PC-9 (cell line): ENCODE measurements at regions not wholly inside any gene's neighbourhood (a gene's known extent, or its start where the extent isn't known, plus 50 kb on each side); places are given as distances from the start of the nearest gene placed in this dataset.

Source experiments
- BruUV-seq: library from RNA; stranded (reverse); fragments of 400-500 nt; replicated peaks from 2 replicates; lab custom pipeline; 2021; lab: Mats Ljungman, UMichigan
- CTCF ChIA-PET: fragments of 300-600 bp; sonication (Branson Sonifier 250); formaldehyde crosslinking; loops from one replicate; lab custom pipeline; 2022; ENCODE audit warnings: antibody characterized with exemption; lab: Charles Lee
- POLR2A ChIA-PET: fragments of 300-600 bp; sonication (Branson Sonifier 250); formaldehyde crosslinking; loops from one replicate; lab custom pipeline; 2022; ENCODE audit warnings: antibody characterized with exemption; ENCODE audit not compliant: unreplicated experiment; lab: Charles Lee
- DNase-seq, 2 experiments: peaks; one replicate each; pipeline versions ENCODE4 v3.0.0 to v3.0.0-alpha.2; 2015 to 2022; ENCODE audit warnings: mixed read lengths in 1 of 2
- H2AFZ ChIP-seq: fragments of 200-600 bp; sonication (generic); 2 replicates; pipeline ENCODE4 v1.8.1; 2017; ENCODE audit warnings: antibody characterized with exemption
- H3F3A ChIP-seq: fragments of 200-600 bp; sonication (generic); 2 replicates; pipeline ENCODE4 v1.8.1; 2017; ENCODE audit warnings: antibody characterized with exemption, mild to moderate bottlenecking, low read depth; ENCODE audit not compliant: insufficient read depth
- H3K27ac ChIP-seq: fragments of 200-600 bp; sonication (generic); 2 replicates; pipeline ENCODE4 v1.6.1; 2016; ENCODE audit warnings: mixed run types
- H3K27me3 ChIP-seq: fragments of 200-600 bp; sonication (generic); 2 replicates; pipeline ENCODE4 v1.6.1; 2016; ENCODE audit warnings: low read depth, mixed run types; ENCODE audit not compliant: insufficient read depth
- H3K36me3 ChIP-seq: fragments of 200-600 bp; sonication (generic); 2 replicates; pipeline ENCODE4 v1.6.1; 2016; ENCODE audit warnings: low read depth, mixed run types
- H3K4me1 ChIP-seq: fragments of 200-600 bp; sonication (generic); replicated peaks from 2 replicates; pipeline ENCODE4 v1.6.1; 2016; ENCODE audit warnings: mixed run types; ENCODE audit not compliant: insufficient read depth
- H3K4me2 ChIP-seq: fragments of 200-600 bp; sonication (generic); 2 replicates; pipeline ENCODE4 v1.6.1; 2017; ENCODE audit warnings: mixed run types
- H3K4me3 ChIP-seq: fragments of 200-600 bp; sonication (generic); 2 replicates; pipeline ENCODE4 v1.6.1; 2016; ENCODE audit warnings: mixed run types
- H3K79me2 ChIP-seq: fragments of 200-600 bp; sonication (generic); 2 replicates; pipeline ENCODE4 v1.6.1; 2017; ENCODE audit warnings: low read depth, mixed run types
- H3K9me2 ChIP-seq: fragments of 200-600 bp; sonication (generic); 2 replicates; pipeline ENCODE4 v1.8.1; 2017; ENCODE audit warnings: mild to moderate bottlenecking; ENCODE audit not compliant: insufficient read depth
- H3K9me3 ChIP-seq: fragments of 200-600 bp; sonication (generic); 2 replicates; pipeline ENCODE4 v1.8.1; 2016; ENCODE audit warnings: low read depth; ENCODE audit not compliant: insufficient read depth
- H4K20me1 ChIP-seq: fragments of 200-600 bp; sonication (generic); 2 replicates; pipeline ENCODE4 v1.8.1; 2017; ENCODE audit not compliant: insufficient read depth
- CTCF ChIP-seq: fragments of 200-600 bp; sonication (generic); conservative IDR thresholded peaks from 2 replicates; pipeline ENCODE4 v1.6.1; 2017; ENCODE audit warnings: mixed run types, antibody characterized with exemption, mild to moderate bottlenecking, moderate library complexity
- EZH2 ChIP-seq: fragments of 200-600 bp; sonication (generic); IDR thresholded peaks from 2 replicates; pipeline ENCODE4 v1.8.0; 2017; ENCODE audit warnings: antibody characterized with exemption, low read depth
- intact Hi-C: fragments of 100-400 bp; cut with micrococcal nuclease; formaldehyde crosslinking; loops from one replicate; pipeline ENCODE4 v1.10.0; 2022; ENCODE audit not compliant: unreplicated experiment

DNA sequence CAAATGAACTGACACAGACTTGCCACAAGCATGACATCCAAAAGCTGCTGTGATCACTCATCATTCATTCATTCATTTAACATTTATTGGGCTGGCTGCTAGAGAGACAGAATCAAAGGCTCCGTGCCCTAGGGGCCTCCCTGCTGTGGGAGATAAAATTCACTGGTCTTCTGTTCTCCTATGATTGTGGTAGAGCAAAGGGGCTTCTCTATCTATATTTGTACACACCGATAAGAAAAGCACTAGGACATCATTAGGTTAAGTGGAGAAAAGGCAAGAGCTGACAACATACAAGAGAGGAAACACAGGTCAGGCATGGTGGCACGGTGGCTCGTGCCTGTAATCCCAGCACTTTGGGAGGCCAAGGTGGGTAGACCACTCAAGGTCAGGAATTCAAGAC is 847.0 kb downstream of the TYW1 start:
- intact Hi-C loops, result no loop called here

DNA sequence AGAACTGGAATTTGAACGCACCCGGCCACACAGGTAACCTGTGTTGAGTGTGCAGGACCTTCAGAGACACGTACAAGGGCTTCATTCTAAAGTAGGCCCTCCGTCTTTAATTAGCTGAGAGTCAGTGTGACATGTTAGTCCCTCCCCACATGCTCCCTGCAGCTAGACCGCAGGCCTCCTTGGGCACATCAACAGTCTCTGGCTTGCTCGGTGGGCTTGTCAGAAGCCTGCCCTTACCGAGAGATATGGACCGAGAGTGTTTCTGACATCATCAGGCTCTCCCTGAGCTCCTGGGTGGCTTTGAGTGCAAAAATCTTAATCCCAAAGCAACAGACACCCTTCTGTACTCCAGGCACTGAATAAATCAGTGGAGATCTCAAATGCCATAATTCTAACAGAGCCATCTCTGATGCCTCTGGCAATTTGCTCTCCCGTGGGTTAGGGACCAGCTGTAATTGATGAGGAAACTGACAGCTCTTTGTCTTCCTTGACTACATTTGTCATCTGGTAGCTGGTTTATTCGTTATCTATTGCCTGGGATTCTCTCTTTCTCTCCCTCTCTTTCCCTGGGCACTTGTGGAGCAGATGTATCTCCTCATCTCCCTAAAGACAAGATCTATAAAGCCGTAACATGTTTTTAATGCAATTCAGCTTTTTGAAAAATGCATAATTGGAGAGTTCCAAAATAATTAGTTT is 850.6 kb downstream of the TYW1 start:
- no peak overlapping the region for H2AFZ ChIP-seq
- POLR2A ChIA-PET, result no interaction called here
- CTCF ChIA-PET, result no interaction called here
- H3K27ac ChIP-seq, result no peak overlapping the region
- TF ChIP-seq EZH2, result no peak
- no peak for TF ChIP-seq CTCF
- no peaks in the 10 kb centered on the region for H3K4me1 ChIP-seq
- H4K20me1 ChIP-seq, result no peaks in the 10 kb centered on the region
- no peaks in the 10 kb centered on the region for H3K9me3 ChIP-seq
- H3K4me3 ChIP-seq, result no peak overlapping the region
- intact Hi-C loops, result no loop called here
- H3K27me3 ChIP-seq, result peaks cover 24% of the 10 kb centered on the region
- H3K4me2 ChIP-seq, result no peak overlapping the region
- BruUV-seq, result no TSS peak
- no peaks in the 10 kb centered on the region for H3K9me2 ChIP-seq
- H3K36me3 ChIP-seq, result no peaks in the 10 kb centered on the region
- H3K79me2 ChIP-seq, result no peaks in the 10 kb centered on the region
- no peak for DNase-seq
- no peaks in the 10 kb centered on the region for H3F3A ChIP-seq

More for the DNA sequence above, 847.0 kb downstream of the TYW1 start:
- no peaks in the 10 kb centered on the region for H3K4me1 ChIP-seq
- POLR2A ChIA-PET, result no interaction called here
- no peak overlapping the region for H3K4me3 ChIP-seq
- H3K27me3 ChIP-seq, result peaks cover 13% of the 10 kb centered on the region
- no peak overlapping the region for H3K4me2 ChIP-seq
- no peak for TF ChIP-seq CTCF
- no peak for TF ChIP-seq EZH2
- H3K79me2 ChIP-seq, result no peaks in the 10 kb centered on the region
- no peaks in the 10 kb centered on the region; the same call in 1 of the 2 replicates for H3K9me2 ChIP-seq
- no TSS peak for BruUV-seq
- no peaks in the 10 kb centered on the region for H3K9me3 ChIP-seq
- no peaks in the 10 kb centered on the region for H4K20me1 ChIP-seq
- no peak for DNase-seq
- H3K36me3 ChIP-seq, result no peaks in the 10 kb centered on the region
- H3K27ac ChIP-seq, result no peak overlapping the region
- CTCF ChIA-PET, result no interaction called here
- H2AFZ ChIP-seq, result no peak overlapping the region
- no peaks in the 10 kb centered on the region for H3F3A ChIP-seq

DNA sequence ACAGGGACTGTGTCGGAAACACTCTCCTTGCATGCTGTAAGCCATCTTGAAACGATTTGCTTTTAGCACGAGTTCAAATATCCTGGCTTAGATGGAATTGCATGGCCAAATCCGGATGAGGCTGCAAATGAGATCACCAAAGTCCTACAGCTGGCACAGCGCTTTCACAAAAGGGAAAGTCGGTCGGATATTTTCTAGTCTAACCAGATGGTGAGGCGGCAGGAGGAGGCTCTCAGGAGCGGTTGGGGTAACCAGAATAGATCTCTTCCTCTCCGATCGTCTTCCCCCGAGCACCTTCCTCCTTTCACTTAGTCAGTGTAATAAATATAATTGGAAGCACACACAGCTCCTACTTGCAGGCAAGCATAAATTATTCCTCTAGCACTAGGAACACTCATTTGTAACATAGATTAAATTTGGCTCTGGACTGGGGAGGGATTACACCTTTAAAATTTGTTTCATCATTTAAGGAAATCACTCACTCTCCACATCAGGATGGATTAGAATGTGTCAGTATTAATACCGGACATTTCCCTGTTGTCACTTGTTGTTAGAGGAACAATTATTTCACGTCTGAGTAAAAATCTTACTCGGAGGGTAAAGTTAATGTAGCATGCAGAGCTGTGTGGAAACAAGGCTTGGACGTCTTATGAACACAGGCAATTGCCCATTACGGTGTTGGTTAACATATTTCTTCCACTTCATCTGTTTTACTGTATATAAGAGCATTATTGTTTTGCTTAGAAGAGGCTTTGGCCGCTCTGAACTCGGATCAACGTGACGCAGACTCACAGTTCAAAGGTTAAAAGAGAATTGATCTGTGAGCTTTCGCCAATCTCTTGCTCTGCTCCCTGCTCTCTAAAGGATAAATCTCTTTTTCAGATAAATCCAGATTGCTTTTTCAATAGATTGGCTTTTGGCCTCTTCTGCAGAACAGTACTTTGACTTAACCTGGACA is 857.9 kb downstream of the TYW1 start:
- Histone ChIP-seq H3K79me2 (no peaks in the 10 kb centered on the region), H3K4me2 (no peak overlapping the region), H3K4me3 (no peak overlapping the region), H4K20me1 (no peaks in the 10 kb centered on the region), H3K9me2 (no peaks in the 10 kb centered on the region), H3F3A (no peaks in the 10 kb centered on the region), H3K4me1 (no peaks in the 10 kb centered on the region), H2AFZ (no peak overlapping the region), H3K36me3 (no peaks in the 10 kb centered on the region), H3K27me3 (peaks cover 26% of the 10 kb centered on the region), H3K27ac (no peak overlapping the region), H3K9me3 (no peaks in the 10 kb centered on the region)
- ChIA-PET POLR2A (no interaction called here), CTCF (no interaction called here)
- no TSS peak for BruUV-seq
- intact Hi-C loops, result no loop called here
- no peak for DNase-seq
- TF ChIP-seq CTCF (no peak), EZH2 (no peak)
